ENCODE measurements at regions not wholly inside any gene's neighbourhood (a gene's known extent, or its start where the extent isn't known, plus 50 kb on each side); places are given as distances from the start of the nearest gene placed in this dataset.

DNA sequence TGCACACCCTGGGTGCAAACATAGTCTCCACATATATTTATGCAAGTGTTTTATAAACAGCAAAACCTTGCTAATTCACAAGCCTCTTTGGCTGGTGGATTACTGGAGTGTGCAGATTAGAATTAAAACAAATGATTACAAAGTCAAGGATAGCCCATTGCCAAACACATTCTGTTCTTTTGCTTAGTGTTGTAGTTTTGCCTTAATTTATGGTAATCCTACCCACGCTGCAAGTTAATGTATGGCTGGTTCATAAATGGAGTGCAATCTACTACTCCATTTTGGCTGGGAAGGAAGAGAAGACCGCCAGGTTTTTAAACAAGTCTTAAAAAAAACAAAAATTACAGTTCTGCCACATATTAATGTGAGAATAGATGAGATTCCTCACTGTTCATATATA is 883.1 kb upstream of the KLHL29 start:
- Histone ChIP-seq H3K9me3 (no peaks in the 10 kb centered on the region), H3K27me3 (no peaks in the 10 kb centered on the region), H3K4me3 (ENCODE audit: low read depth, low read length) (no peak overlapping the region), H3K36me3 (no peaks in the 10 kb centered on the region), H3K4me1 (peaks cover 4% of the 10 kb centered on the region; the same call in 1 of the 2 replicates)
- no peak for DNase-seq
- TF ChIP-seq, protein P1, sequence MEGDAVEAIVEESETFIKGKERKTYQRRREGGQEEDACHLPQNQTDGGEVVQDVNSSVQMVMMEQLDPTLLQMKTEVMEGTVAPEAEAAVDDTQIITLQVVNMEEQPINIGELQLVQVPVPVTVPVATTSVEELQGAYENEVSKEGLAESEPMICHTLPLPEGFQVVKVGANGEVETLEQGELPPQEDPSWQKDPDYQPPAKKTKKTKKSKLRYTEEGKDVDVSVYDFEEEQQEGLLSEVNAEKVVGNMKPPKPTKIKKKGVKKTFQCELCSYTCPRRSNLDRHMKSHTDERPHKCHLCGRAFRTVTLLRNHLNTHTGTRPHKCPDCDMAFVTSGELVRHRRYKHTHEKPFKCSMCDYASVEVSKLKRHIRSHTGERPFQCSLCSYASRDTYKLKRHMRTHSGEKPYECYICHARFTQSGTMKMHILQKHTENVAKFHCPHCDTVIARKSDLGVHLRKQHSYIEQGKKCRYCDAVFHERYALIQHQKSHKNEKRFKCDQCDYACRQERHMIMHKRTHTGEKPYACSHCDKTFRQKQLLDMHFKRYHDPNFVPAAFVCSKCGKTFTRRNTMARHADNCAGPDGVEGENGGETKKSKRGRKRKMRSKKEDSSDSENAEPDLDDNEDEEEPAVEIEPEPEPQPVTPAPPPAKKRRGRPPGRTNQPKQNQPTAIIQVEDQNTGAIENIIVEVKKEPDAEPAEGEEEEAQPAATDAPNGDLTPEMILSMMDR (IDR thresholded peaks at IDR 0.05; ENCODE audit: low read depth, low read length): no peak

- H3K36me3 ChIP-seq: no peaks in the 10 kb centered on the region
- DNase-seq: no peak
- no peaks in the 10 kb centered on the region for H3K9me3 ChIP-seq
- H3K27me3 ChIP-seq: no peaks in the 10 kb centered on the region
- no peaks in the 10 kb centered on the region for H3K4me1 ChIP-seq
- TF ChIP-seq, protein P1 (IDR thresholded peaks at IDR 0.05; ENCODE audit: low read depth, low read length): no peak
- H3K4me3 ChIP-seq (ENCODE audit: low read depth, low read length): no peak overlapping the region
These were observed 871.4 kb upstream of the KLHL29 start for GRCh38 chr2:22513563-22513962.

GRCh38 chr2:22517141-22517540 is 867.8 kb upstream of the KLHL29 start:
- H3K36me3 ChIP-seq: no peaks in the 10 kb centered on the region
- H3K4me3 ChIP-seq (ENCODE audit: low read depth, low read length): no peak overlapping the region
- TF ChIP-seq, protein P1 (IDR thresholded peaks at IDR 0.05; ENCODE audit: low read depth, low read length): no peak
- no peaks in the 10 kb centered on the region for H3K27me3 ChIP-seq
- no peak for DNase-seq
- no peaks in the 10 kb centered on the region for H3K4me1 ChIP-seq
- H3K9me3 ChIP-seq: no peaks in the 10 kb centered on the region

DNA sequence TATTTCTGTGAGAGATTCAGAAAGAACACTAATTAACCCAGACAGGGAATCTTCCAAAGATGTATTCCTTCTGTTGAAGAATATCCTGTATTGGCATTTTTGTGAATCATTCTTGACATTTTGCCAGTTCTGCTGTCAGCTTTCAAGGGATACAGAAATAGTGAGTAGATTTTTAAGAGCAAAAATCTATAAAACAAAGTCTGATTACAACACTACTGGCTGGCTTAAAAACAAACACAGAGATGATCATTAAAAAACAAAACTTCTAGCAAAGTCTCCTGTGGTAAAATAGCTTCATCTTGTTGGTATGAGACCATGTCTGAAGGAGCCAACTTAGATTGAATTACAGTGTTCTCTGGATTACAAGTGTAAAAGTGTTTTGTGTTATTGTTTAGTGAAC is 866.3 kb upstream of the KLHL29 start:
- H3K9me3 ChIP-seq: no peaks in the 10 kb centered on the region
- H3K4me1 ChIP-seq: no peaks in the 10 kb centered on the region
- H3K27me3 ChIP-seq: no peaks in the 10 kb centered on the region
- no peak overlapping the region for H3K4me3 ChIP-seq (ENCODE audit: low read depth, low read length)
- no peak for DNase-seq
- TF ChIP-seq, protein P1 (IDR thresholded peaks at IDR 0.05; ENCODE audit: low read depth, low read length): no peak
- no peaks in the 10 kb centered on the region for H3K36me3 ChIP-seq

DNA sequence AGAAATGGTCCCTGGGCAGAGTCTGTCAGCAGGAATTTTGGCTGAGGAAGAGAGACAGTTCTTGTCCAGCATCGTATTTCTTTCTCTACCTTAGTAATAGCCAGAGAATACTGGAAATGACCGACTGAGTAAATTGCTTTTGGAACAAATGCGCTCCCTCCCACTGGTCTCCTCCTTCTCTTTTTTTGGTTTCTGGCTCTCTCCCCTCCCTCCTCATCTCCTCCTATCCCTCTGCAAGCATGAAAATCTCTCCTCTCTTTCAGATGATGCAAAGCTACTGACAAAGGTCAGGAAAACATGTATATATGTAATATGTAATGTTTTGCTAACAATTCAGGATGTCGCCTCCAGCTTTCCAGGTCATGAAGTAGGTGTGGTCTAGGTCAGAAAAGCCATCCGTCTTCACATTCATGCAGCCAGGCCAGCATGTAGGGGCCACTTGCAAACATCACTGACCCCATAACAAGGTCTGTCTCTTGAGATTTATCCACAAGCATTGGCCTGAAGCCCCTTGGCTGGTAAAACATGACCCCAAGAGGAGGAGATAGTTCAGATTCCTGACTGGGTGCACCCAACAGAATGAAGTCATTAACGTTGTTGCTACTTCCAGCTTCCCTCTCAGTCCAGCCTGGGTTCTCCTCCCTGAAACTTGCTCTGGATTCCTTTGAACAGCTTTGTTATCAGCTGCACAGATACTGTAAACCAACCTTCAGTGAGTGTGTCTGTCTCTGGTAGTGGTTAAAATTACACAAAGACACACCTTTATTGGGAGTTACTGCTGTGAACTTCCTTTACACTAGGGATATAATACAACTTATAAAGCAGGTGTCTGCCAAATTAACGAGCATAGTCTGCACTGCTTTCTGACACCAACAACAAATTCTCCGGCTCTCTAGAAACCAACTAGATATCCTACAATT is 864.4 kb upstream of the KLHL29 start:
- DNase-seq: no peak
- H3K4me3 ChIP-seq (ENCODE audit: low read depth, low read length): no peak overlapping the region
- TF ChIP-seq, protein P1 (IDR thresholded peaks at IDR 0.05; ENCODE audit: low read depth, low read length): no peak
- no peaks in the 10 kb centered on the region for H3K27me3 ChIP-seq
- H3K36me3 ChIP-seq: no peaks in the 10 kb centered on the region
- no peaks in the 10 kb centered on the region for H3K9me3 ChIP-seq
- no peaks in the 10 kb centered on the region for H3K4me1 ChIP-seq

DNA sequence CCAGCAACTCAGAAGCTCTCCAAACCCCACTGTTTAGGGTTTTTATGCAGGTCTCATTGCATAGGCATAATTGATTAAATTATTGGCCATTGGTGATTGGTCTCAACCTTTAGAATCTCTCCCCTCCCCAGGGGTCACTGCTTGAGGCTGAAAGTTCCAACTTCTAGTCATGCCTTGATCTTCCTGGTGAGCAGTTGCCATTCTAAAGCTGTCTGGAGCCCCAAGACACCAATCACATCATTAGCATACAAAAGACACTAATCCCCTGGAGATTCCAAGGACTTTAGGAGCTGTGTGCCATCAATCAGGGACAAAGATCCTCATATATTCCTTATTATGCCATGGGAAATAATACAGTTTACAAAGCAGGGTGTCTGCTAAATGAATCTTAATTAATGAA is 863.4 kb upstream of the KLHL29 start:
- TF ChIP-seq, protein P1 (IDR thresholded peaks at IDR 0.05; ENCODE audit: low read depth, low read length): no peak
- Histone ChIP-seq H3K9me3 (no peaks in the 10 kb centered on the region), H3K27me3 (no peaks in the 10 kb centered on the region), H3K4me1 (no peaks in the 10 kb centered on the region), H3K4me3 (ENCODE audit: low read depth, low read length) (no peak overlapping the region), H3K36me3 (no peaks in the 10 kb centered on the region)
- DNase-seq: no peak

Measured in BE2C (cell line).